Upper lobe of left lung (tissue), 6 donors: ENCODE measurements at regions not wholly inside any gene's neighbourhood (a gene's known extent, or its start where the extent isn't known, plus 50 kb on each side); places are given as distances from the start of the nearest gene placed in this dataset.

Experiments used
- ATAC-seq, 2 donors: fragments of 200-7000 bp; cut with Tn5 transposase; one replicate each; pipeline ENCODE4 v1.9.1; 2022; ENCODE audit warnings: mild to moderate bottlenecking in 2 of 2, moderate library complexity in 2 of 2; ENCODE audit not compliant: low FRiP score in 2 of 2
- DNase-seq, 2 donors: peaks; one replicate each; pipeline ENCODE4 v3.0.0-alpha.2; 2019 to 2020
- H3K27ac ChIP-seq, 4 donors: fragments of 200-600 bp; sonication (generic); one replicate each; pipeline ENCODE4 v1.5.1; 2016 to 2019
- H3K27me3 ChIP-seq, 4 donors: fragments of 200-600 bp; sonication (generic); one replicate each; pipeline ENCODE4 v1.5.1; 2017 to 2019
- H3K36me3 ChIP-seq, 4 donors: fragments of 200-600 bp; sonication (generic); one replicate each; pipeline ENCODE4 v1.5.1; 2016 to 2019
- H3K4me1 ChIP-seq, 4 donors: fragments of 200-600 bp; sonication (generic); one replicate each; pipeline ENCODE4 v1.5.1; 2018 to 2019
- H3K4me3 ChIP-seq, 4 donors: fragments of 200-600 bp; sonication (generic); one replicate each; pipeline ENCODE4 v1.5.1; 2017 to 2019; ENCODE audit warnings: mild to moderate bottlenecking in 2 of 4, moderate library complexity in 1 of 4
- H3K9me3 ChIP-seq, 4 donors: fragments of 200-600 bp; sonication (generic); one replicate each; pipeline ENCODE4 v1.5.1; 2018 to 2019
- CTCF ChIP-seq, 6 experiments: fragments of 450-650 bp in 4 of 6; fragments of 200-600 bp in 2 of 6; sonication (generic) in 2 of 6; IDR thresholded peaks; one replicate each; pipeline ENCODE4 v1.5.1; 2016 to 2019; ENCODE audit warnings: antibody characterized with exemption in 6 of 6
- EP300 ChIP-seq, 4 donors: sonication (generic); formaldehyde crosslinking; IDR thresholded peaks; one replicate each; pipeline ENCODE4 v1.5.1; 2017; ENCODE audit warnings: antibody characterized with exemption in 4 of 4, control low read depth in 2 of 4
- POLR2A ChIP-seq, 4 donors: fragments of 450-650 bp; IDR thresholded peaks; one replicate each; pipeline ENCODE4 v1.5.1; 2016 to 2017; ENCODE audit warnings: antibody characterized with exemption in 4 of 4, mild to moderate bottlenecking in 2 of 4
- POLR2AphosphoS5 ChIP-seq, 2 donors: sonication (generic); formaldehyde crosslinking; IDR thresholded peaks; one replicate each; pipeline ENCODE4 v1.5.1; 2017; ENCODE audit warnings: antibody characterized with exemption in 2 of 2
- WGBS, 2 donors: methylation state at CpG; one replicate each; pipeline ENCODE4 v1.1.5; 2017 to 2018; 5-methylcytosine and 5-hydroxymethylcytosine counted together
- donor health status: DM: no; HTN: no; CAD: no; lungs with moderate emphysema.
- donor health status: DM: no; HTN: yes; CAD: no; lungs with severe emphysema.

DNA sequence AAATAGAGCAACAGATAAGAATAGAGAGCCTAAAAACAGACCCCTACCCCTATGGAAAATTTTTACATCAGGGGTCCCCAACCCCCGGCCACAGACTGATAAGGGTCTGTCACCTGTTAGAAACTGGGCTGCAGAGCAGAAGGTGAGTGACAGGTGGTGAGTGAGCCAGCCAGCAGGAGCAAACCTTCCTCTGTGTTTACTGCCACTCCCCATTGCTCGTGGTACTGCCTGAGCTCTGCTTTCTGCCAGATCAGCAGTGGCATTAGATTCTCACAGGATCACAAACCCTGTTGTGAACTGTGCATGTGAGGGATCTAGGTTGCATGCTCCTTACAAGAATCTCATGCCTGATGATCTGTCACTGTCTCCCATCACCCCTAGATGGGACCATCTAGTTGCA, 174.1 kb downstream of the FOXD2 start:
- Histone ChIP-seq H3K27ac (no peak overlapping the region), H3K36me3 (no peaks in the 10 kb centered on the region), H3K9me3 (peaks cover 0 to 3% (median 0%) of the 10 kb centered on the region in 4 donors), H3K4me1 (no peaks in the 10 kb centered on the region), H3K4me3 (no peak overlapping the region), H3K27me3 (no peaks in the 10 kb centered on the region)
- no peak for TF ChIP-seq EP300 (IDR thresholded peaks at IDR 0.05)
- no peak for TF ChIP-seq POLR2AphosphoS5 (IDR thresholded peaks at IDR 0.05)
- TF ChIP-seq POLR2A (IDR thresholded peaks at IDR 0.05), result no peak
- TF ChIP-seq CTCF (IDR thresholded peaks at IDR 0.05), result no peak
- ATAC-seq (no peak), DNase-seq (no peak)
- WGBS, 2 donors, result 67 to 69% methylated on average over 2 of the region's 2 CpGs

DNA sequence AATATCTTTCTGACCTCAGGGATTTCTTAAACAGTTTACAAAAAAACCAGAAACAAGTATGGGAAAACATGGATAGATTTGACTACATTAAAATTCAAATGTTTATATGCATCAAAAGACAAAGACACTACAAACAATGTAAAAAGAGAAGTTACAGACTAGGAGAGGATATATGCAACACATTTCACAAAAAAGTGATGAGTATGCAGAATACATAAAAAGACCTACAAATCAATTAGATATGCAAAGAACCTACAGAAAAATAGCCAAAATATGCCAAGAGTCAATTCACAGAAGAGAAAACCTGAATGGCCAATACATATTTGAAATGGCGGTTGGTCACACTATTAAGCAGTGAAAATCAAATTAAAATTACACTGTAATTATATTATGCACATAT, 175.0 kb downstream of the FOXD2 start:
- H3K36me3 ChIP-seq, result no peaks in the 10 kb centered on the region
- DNase-seq (no peak), ATAC-seq (no peak)
- no peaks in the 10 kb centered on the region for H3K4me1 ChIP-seq
- no peak overlapping the region for H3K27ac ChIP-seq
- H3K27me3 ChIP-seq, result no peaks in the 10 kb centered on the region
- no peak for TF ChIP-seq EP300 (IDR thresholded peaks at IDR 0.05)
- no peak for TF ChIP-seq POLR2A (IDR thresholded peaks at IDR 0.05)
- no peak for TF ChIP-seq POLR2AphosphoS5 (IDR thresholded peaks at IDR 0.05)
- TF ChIP-seq CTCF (IDR thresholded peaks at IDR 0.05), result no peak
- H3K9me3 ChIP-seq, result peaks cover 0 to 3% (median 0%) of the 10 kb centered on the region in 4 donors
- WGBS, 2 donors, result 92% methylated on average over 1 of the region's 1 CpG
- H3K4me3 ChIP-seq, result no peak overlapping the region

GRCh38 chr1:47616036-47616435, 178.2 kb downstream of the FOXD2 start:
- WGBS, 2 donors, result 86 to 87% methylated on average over 1 to 3 of the region's 3 CpGs
- DNase-seq, result no peak
- no peak for ATAC-seq

DNA sequence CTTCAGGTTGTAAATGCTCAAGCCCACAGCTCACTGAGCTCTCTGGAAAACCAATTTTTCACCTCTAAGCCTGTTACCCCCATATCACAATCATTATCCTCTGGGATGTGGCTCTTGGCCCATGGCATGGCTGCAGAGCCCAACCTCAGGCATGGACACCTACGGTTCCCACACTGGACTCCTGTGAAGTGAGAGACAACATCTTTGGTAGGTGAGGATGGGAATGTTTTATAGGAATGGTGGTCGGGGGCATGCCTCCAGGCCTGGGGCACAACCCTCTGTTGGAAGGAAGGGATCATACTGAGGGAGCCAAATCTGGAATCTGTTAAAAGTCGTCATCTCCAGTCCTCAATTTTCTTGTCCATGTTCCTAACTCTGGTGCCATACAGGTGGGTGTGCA, 179.1 kb downstream of the FOXD2 start:
- Histone ChIP-seq H3K4me1 (no peaks in the 10 kb centered on the region), H3K9me3 (no peaks in the 10 kb centered on the region), H3K4me3 (no peak overlapping the region), H3K36me3 (no peaks in the 10 kb centered on the region), H3K27me3 (no peaks in the 10 kb centered on the region), H3K27ac (no peak overlapping the region)
- 85 to 96% methylated on average over 3 of the region's 3 CpGs for WGBS, 2 donors
- no peak for DNase-seq
- ATAC-seq, result no peak
- no peak for TF ChIP-seq CTCF (IDR thresholded peaks at IDR 0.05)
- no peak for TF ChIP-seq POLR2A (IDR thresholded peaks at IDR 0.05)
- no peak for TF ChIP-seq EP300 (IDR thresholded peaks at IDR 0.05)
- no peak for TF ChIP-seq POLR2AphosphoS5 (IDR thresholded peaks at IDR 0.05)

More at GRCh38 chr1:47616036-47616435, 178.2 kb downstream of the FOXD2 start:
- TF ChIP-seq POLR2AphosphoS5 (IDR thresholded peaks at IDR 0.05) (no peak), EP300 (IDR thresholded peaks at IDR 0.05) (no peak), POLR2A (IDR thresholded peaks at IDR 0.05) (no peak), CTCF (IDR thresholded peaks at IDR 0.05) (no peak)
- Histone ChIP-seq H3K36me3 (no peaks in the 10 kb centered on the region), H3K9me3 (no peaks in the 10 kb centered on the region), H3K4me3 (no peak overlapping the region), H3K27ac (no peak overlapping the region), H3K27me3 (no peaks in the 10 kb centered on the region), H3K4me1 (no peaks in the 10 kb centered on the region)

DNA sequence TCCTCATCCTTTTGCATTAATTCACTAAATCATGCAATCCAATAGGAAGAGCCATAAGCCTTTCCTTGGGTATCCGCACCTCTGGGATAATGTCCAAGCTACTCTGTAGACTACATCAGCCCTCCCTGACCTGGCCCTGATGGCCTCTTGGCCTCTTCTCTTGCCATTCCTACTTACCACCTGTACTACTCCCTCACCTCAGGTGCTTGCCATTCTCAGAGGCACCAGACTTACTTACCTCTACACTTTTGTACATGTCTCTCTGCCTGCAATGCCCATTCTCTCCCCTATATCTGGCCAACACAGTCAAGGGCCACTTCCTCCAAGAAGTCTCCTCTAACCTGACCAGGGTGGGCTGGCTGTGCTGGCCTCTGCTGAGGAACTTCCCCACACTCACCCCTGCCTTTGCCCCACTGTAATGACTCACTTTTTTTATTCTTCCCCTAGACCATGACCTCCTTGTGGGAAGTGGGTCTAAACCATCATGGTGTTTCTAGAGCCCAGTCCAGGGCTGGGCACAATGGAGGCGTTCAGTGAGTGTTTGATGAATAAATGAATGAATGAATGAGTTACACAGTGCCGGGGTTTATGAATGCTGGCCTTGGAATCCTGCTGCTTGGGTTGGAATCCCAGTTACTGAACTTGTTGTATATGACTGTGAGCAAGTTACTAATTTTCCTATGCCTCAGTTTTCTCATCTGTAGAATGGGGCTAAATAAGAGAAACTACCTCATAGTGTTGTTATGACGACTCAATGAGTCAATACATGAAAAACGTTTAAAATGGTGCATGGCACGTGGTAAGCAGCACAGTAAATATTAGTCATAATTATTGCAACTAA, 179.8 kb downstream of the FOXD2 start:
- no peaks in the 10 kb centered on the region for H3K36me3 ChIP-seq
- no peak for ATAC-seq
- 87 to 92% methylated on average over 6 of the region's 6 CpGs for WGBS, 2 donors

More for the DNA sequence above, 179.8 kb downstream of the FOXD2 start:
- no peak for TF ChIP-seq EP300 (IDR thresholded peaks at IDR 0.05)
- TF ChIP-seq POLR2AphosphoS5 (IDR thresholded peaks at IDR 0.05), result no peak
- no peak for TF ChIP-seq CTCF (IDR thresholded peaks at IDR 0.05)
- no peak for TF ChIP-seq POLR2A (IDR thresholded peaks at IDR 0.05)
- no peaks in the 10 kb centered on the region for H3K9me3 ChIP-seq
- H3K27ac ChIP-seq, result no peak overlapping the region
- H3K27me3 ChIP-seq, result no peaks in the 10 kb centered on the region
- no peaks in the 10 kb centered on the region for H3K4me1 ChIP-seq
- no peak for DNase-seq
- no peak overlapping the region for H3K4me3 ChIP-seq
